HG03039 (cell line): ENCODE measurements at regions not wholly inside any gene's neighbourhood (a gene's known extent, or its start where the extent isn't known, plus 50 kb on each side); places are given as distances from the start of the nearest gene placed in this dataset.

Source experiments
- ATAC-seq: cut with Tn5 transposase; IDR thresholded peaks from one replicate; pipeline ENCODE4 v1.9.1; 2021; ENCODE audit warnings: mild to moderate bottlenecking, moderate library complexity; ENCODE audit not compliant: unreplicated experiment

DNA sequence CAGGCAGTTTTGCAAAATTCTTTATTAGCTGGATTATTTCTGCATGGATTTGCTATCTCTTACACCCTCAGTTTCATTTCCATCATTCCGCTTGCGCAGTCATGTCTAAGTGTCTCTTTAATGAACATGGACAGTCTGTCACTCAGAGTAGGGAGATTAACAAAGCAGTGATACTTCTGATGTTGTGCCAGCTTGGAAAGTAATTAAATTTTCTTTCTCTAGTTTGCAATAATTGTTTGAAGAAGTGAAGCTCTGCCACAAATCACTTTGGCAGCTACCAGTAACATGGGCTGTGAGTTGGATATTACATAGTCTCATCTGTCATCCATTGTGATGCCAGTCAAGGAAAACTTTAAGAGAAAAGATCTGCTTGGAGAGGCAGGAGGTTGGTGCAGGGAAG is 324.8 kb upstream of the NWD2 start:
- ATAC-seq: no peak

DNA sequence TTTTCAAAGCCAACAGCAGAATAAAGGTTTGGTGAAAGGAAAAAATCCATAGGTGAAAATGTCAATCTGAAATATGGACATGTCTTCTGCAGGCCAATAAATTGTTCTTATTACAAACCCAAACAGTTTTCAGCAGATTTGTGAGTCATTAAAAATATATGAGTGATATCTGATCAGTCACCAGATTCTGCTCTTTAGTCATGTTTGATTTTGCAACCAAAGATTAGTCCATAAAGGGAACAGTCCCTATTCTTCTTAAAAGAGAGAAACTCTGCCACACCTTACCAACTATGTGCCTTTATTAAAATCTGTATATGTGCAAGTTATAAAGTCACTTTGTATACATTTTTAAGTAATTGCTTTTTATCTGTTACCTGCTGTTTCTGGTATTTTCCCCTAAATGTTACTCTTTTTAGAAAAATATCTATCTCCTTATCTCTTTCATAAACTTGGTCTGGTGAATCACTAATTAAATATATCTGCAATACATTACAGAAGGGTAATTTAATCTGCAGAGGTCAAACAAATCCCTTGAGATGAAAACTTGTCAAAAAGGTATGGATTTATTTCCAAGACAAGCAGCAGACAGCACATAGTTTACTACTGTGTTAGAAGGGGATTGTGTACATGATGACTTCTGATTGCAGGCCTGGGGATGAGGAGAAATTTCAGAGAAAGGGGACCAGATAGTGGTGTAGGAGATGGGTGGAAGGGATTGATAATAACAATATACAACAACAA is 322.9 kb upstream of the NWD2 start:
- no peak for ATAC-seq

DNA sequence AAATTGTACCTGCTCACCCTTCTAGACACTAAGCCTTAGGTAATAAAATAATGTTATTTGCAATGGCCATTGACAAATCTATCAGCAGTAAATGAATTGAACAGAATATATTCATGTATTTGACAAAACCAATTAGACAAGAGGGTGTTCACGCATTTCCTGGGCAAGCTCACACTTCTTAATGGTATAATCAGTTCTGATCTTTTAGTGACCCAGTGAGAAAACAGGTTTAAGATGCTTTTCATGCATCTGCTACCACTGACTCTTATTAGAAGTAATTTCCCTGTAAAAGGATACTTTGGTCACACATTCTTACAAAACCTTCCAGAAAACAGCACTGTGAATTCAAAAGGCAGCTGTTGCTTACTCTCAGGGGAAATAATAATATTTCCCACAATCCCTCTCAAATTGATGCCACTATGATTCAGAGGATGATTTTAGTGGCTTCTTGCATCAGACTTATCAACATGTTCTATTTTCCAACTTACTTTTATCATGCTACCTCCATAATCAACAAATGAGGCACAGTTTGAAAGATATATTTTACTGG is 313.9 kb upstream of the NWD2 start:
- no peak for ATAC-seq

DNA sequence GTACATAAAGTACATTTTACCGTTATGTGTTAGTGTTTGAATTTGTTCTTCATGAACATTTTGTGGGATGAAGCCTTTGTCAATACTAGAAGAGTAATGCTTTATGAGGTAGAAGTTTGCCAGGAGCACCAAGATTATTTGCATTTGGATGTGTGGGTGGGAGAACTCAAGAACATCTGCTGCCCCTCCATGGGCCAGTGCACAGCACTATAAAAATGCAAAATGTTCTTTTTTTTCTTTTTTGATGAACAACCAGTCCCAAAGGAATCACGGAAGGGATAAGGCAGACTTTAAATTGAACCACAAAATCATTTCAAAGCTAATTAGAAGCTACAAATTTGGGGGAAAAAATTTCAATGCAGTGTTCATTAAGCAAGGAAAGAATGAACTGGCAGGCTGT is 300.3 kb upstream of the NWD2 start:
- ATAC-seq: no peak

DNA sequence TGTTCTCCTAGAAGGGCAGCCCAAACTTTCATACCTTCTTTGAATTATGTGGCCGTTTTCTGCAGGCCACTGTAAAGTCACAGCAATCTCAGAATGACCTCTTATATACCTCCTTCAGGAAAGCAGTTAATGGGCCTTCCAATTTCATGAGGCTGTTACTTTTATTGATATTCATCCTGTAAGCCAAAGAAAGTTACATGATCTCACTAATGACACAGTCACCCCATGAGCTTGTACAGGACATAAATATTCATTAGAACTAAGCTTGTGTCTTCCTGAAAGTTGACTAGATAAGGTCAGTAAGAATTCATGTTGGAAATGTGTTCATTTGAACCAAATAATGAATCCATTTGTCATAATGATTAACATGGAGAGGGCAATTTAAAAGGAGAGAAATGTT is 283.1 kb upstream of the NWD2 start:
- ATAC-seq: no peak

DNA sequence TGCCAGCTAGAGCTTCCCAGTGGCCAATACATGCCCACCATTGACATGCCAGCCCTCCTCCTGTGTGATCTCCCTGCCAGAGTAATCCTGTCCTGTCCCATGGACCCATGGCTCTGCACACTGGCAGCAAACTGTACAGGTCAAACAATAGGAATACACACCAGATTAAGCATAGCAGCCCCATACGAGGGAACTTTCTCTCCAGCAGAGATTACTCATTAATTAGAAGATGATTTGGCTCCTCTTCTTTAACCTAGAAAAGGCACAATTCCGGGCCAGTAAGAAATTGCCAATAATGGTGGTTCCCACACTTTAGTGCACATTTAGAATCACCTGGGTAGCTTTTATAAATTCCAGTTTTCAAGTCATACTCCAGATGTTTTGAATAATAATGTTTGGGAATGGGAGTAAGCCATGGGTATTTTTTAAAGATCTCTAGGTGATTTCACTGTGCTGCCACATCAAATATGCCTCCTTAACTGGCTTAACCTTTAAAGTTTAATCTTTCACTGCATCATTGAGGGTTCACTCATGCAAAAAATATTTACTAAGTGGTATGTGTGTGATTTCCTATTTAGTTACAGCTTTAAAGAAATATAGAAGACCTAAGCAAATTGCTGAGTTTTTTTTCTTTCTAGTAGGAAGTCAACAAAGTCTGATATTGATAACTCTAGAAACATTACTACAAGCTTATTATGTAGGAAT is 277.6 kb upstream of the NWD2 start:
- no peak for ATAC-seq

DNA sequence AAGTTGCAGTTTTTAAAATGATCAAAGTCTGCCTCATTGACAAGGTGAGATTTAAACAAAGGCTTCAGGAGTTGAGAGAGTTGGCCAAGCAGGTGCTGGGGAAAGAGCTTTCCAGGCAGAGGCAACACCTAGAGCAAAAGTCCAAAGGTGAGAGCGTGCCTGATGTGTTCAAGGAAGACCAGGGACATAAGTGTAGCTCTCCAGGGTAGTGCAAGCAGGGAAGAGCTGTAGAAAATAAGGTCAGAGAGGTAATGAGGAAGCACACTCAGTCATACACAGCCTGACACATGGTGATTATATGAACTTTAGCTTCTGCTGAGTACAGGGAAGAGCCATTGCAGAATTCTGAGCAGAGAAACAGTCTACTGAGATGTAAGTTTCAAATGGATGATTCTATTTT is 265.0 kb upstream of the NWD2 start:
- no peak for ATAC-seq

DNA sequence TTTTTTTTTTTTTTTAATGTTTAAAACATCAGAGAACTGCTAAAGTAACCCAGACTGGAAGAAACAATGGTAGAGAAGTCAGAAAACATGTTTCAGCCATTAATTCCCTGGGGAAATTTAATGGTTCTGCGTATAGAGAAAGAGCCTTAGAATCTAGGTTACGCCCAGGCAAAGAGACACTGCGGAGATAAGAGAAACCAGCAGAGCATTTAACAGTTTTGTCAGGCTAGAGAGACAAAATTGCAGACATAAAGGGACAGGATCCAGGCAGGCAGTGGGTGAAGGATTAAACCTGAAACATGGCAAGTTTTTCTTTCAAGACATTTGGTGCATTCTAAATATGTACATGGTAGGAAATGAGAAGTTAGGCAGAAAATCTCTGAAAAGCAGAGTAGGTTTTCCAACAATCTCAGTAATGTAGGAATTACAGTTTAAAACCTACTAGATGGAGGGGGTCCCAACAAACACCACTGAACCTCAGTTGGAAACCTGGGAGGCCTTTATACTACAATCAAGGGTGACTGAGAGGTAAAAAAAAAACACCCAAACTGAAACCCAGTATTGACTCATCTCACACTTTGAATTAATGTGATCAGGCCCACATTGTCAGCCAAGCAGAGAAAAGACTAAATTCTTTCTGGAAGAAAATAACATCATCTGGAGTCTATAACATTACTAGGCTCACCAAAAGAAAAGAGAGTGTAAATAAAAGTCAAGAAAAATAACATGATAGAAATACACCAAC is 254.2 kb upstream of the NWD2 start:
- ATAC-seq: no peak

DNA sequence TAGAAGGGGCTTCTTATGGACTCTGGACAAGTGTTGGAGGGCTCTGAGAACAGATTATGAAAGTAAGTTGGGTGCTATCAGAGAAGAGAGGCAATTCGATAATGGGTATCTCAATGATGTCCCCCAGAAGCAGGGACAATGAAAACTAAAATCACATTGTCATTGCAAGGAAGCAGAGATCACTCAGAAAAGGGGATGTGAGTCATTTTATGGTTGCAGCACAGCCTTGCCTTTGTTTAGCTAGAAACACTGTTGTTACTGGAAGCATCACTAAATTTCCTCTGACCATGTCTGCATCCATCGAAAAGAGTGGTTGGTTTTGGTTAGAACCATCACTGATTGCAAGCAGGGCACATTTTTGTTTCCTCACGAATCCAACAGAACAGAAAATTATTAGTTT is 246.8 kb upstream of the NWD2 start:
- no peak for ATAC-seq

DNA sequence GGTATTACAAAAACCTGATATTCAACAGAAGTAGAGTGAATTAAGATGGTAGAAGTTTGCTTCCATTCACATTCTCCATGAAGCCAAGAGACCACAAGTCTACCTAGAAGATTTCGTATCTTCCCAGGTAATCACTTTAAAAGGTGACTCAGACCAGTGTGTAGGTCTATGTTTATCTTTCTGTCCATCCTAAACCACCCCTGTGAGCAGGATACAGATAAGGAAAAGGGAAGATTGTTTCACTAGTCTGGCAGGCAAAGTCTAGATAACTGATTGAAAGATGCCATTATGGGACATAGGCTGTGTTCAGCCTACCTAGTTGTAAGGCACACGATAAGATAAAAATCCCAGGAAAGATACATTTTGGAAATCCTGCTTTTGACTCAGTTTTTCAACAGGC is 244.3 kb upstream of the NWD2 start:
- no peak for ATAC-seq

DNA sequence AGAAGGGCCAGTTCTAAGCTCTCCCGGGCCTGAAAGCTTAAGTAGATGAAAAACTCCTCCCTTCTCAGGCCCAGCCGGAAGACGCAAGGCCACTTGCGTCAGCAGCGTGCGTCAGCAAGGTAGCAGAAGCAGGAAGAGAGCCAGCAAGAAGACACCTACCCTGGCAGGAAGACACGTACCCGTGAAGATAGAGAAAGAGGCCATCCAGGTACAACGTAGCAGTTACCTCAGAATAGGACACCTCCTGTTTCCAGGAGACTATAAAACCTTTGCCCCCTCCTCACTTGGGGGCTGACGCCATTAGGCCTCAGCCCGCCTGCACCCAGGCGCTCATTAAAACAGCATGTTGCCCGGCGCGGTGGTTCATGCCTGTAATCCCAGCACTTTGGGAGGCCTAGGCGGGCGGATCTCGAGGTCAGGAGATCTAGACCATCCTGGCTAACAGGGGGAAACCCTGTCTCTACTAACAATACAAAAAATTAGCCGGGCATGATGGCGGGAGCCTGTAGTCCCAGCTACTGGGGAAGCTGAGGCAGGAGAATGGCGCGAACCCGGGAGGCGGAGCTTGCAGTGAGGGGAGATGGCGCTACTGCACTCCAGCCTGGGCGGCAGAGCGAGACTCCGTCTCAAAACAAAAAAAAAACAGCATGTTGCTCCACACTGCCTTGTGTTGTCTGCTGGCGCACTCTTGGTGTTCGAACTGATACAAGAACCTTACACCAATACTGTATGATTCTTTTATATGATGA is 242.7 kb upstream of the NWD2 start:
- ATAC-seq: no peak

DNA sequence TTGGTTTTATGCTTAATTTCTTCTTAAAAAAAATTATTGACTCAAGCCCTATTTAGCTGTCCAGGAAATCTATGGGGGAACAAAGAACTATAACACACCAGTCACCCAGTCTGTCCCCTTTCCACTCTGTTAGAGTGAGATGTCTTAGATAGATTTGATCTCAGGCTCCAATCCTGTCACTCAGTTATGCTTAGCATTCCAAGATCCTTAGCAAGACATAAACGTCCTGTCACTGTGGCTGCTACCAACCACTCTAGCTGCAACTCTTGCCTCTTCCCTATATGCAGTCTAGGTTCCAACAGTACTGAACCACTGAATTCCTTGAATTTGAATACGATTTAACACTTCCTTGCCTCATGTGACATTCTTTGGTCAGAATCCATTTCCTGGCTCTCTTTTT is 241.9 kb upstream of the NWD2 start:
- no peak for ATAC-seq

DNA sequence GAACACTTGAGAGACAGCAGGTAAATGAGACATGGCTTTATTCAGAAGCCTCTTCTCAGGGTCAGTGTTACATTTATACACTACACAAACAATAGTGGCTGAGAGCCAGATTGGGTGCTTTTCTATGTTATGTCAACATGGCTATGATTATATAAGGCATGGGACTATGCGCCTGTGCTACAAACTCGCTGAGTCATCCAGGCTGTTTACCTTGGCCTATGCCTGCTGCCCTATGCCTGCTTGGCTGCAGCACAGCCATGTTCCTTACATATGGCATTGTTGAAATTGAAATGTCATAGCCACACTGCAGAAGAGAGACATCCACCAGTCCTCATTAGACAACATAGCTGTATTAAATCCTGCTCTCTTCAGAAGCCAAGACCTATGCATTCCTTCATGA is 236.3 kb upstream of the NWD2 start:
- no peak for ATAC-seq

DNA sequence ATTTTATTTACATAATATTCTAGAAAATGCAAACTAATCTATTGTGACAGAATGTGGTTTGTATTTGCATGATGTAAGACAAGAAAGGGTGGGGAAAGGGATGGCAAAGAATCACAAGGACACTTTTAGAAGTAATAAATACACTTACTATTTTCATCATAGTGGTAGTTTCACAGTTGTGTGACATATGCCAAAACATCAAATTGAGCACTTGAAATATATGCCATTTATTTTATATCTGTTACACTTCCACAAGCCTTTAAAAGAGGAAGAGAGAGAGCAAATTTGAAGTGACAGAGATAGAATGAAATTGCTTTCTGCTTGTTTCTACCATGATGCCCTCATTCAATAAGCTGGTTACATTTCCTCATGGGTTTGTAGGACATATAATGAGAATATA is 230.0 kb upstream of the NWD2 start:
- ATAC-seq: no peak

DNA sequence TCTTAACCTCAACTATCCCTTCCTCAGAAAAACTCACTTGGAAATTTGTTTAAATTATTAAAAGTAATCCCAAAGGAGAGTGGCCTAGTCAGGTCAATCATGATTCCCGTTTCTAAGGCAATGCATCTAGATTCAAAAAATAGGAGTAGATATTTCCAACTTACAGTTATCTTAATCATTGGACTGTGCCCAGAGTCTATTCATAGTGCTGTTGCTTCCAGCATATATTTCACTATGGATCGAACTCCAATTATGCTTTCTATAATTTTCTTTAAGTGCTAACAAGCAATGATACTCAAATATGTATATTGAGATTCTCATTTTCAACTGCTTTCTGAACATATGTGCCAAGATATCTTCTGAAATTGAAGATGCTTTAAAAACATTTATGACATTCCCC is 229.2 kb upstream of the NWD2 start:
- ATAC-seq: no peak

DNA sequence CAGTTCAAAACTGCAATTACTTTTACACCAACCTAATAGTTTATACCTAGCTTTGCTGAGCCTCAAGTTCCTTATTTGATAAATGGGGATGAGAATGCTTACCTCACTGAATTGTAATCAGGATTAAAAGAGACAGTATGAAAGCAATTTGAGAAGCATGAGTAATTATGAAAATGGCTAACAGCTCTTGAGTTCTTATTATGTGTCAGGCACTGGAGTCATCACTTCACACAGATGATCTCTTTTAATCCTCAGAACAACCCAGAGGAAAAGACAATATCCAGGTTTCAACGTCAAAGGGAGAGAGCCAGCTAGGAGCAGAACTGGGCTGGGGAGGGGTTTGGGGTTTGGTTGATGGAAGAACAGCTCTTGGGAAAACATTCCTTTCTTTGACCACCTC is 221.0 kb upstream of the NWD2 start:
- no peak for ATAC-seq

DNA sequence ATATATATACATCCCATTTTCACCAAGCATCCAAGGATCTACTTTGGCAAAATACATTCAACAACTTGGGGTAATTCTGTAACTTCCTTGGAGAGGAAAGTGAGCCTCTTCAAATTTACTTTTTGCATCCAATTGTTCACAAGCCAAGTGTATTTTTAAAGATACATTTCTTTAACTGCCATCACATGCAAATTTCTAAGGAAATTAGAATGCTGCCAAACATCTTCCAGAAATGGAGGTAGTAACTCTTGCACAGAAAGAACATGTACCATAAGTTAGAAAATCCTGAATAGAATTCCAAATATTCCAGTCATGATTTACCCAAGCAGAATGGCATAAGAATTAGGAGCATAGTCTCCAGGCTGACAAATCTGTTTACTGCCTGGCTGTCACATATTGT is 220.5 kb upstream of the NWD2 start:
- no peak for ATAC-seq

DNA sequence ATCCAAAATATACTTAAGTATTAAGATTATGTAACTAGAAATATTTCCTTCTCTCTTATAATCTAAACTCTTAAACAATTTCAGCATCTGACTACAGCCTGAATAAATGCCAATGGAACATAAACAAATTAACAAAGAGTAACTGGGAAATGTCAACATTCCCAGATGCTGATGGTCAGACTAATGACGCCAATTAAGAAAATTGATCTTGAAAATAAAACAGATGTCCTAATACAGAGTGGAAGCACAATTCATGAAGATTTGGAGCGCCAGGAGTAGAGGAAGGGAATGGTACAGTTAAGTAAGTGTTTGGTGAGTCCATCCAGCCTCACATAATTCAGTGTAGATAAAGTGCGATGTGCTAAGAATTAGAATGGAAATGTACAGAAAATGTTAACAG is 203.7 kb upstream of the NWD2 start:
- no peak for ATAC-seq

DNA sequence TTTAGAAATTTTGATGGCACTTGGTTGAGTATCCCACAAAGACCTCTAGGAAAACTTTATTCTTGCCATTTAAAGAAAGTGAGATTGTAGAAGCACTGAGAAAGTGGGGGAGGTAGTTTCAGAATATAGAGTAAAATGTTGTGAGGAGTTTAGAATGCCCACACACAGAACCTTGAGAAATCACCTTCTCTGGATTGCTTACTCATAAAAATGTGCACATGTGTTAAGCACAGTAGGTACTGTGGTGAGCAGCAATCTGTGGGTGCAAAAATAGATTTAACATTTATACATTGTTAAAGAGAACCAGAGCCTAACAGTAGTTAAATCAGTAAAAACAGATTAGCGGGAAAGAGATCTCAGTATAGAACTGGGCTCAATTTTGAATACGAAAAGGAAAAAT is 201.2 kb upstream of the NWD2 start:
- ATAC-seq: no peak

DNA sequence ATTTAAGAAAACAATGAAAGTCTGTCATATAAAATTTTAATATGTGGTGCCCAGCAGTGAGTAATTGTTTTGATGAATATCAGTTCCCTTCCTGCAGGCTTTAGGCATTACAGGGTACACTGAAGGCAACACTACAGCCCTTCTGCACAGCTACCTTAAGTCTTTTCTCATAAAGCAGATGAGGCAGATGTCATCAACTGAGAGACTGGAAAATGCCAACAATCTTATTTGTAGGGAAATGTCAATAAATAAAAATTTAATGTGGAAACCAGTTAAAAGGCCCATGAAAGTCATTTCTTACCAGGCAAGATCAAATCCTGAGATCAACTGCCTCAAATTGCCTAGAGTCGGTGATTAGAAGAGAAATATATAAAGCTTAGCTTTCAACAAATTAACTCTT is 193.4 kb upstream of the NWD2 start:
- no peak for ATAC-seq

DNA sequence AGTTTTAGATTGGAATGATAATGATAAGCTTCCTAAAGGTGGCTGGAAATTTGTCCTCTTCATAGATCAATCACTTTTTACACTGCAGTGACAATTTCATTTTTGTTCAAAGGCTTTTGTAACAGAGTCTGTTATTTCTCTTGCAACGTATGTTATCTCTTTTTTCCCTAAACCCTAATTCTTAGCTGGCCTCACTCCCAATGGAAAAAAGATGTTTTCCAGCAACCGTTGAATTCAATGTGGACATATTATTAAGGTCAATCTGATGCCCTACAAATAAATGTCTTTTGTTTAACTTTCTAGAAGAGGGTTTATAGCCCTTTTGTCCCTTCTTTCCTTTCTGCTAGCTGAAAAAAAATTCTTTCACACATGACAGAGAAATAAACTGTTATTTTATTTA is 192.7 kb upstream of the NWD2 start:
- ATAC-seq: no peak
